ENCODE measurements at regions not wholly inside any gene's neighbourhood (a gene's known extent, or its start where the extent isn't known, plus 50 kb on each side); places are given as distances from the start of the nearest gene placed in this dataset.

DNA sequence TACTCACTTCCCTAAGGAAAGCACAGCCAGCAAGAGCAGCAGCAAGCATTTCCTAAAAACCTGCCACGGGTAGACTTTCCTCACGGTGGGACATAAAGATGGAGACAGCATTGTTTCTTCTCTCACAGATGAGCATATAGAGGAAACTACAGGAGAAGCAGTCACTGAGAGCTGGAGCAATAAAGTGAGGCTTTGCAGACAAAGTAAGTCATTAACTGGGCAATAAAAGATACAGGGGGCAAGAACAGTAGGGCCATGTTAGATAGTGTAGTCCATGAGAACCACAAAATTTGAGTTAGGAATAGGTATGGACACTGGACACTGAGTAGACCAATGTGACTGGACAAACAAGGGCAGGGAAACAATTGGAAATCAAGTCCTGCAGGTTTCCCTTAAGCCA, 240.1 kb upstream of the NFIA start:
- TF ChIP-seq, protein P1, sequence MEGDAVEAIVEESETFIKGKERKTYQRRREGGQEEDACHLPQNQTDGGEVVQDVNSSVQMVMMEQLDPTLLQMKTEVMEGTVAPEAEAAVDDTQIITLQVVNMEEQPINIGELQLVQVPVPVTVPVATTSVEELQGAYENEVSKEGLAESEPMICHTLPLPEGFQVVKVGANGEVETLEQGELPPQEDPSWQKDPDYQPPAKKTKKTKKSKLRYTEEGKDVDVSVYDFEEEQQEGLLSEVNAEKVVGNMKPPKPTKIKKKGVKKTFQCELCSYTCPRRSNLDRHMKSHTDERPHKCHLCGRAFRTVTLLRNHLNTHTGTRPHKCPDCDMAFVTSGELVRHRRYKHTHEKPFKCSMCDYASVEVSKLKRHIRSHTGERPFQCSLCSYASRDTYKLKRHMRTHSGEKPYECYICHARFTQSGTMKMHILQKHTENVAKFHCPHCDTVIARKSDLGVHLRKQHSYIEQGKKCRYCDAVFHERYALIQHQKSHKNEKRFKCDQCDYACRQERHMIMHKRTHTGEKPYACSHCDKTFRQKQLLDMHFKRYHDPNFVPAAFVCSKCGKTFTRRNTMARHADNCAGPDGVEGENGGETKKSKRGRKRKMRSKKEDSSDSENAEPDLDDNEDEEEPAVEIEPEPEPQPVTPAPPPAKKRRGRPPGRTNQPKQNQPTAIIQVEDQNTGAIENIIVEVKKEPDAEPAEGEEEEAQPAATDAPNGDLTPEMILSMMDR (IDR thresholded peaks at IDR 0.05) = no peak
- TF ChIP-seq POLR2A (IDR thresholded peaks at IDR 0.05) = no peak

Data from thyroid gland (tissue), 4 donors.